Testis (tissue), 2 donors: ENCODE measurements at regions not wholly inside any gene's neighbourhood (a gene's known extent, or its start where the extent isn't known, plus 50 kb on each side); places are given as distances from the start of the nearest gene placed in this dataset.

Experiments used
- POLR2A ChIP-seq: fragments of 450-650 bp; IDR thresholded peaks from one replicate; pipeline ENCODE4 v1.6.1; 2017; ENCODE audit warnings: antibody characterized with exemption, mild to moderate bottlenecking, moderate library complexity
- TF ChIP-seq, protein P1 (sequence below), 3 experiments: fragments of 450-650 bp in 2 of 3; fragments of 200-600 bp in 1 of 3; sonication (generic) in 1 of 3; IDR thresholded peaks; one replicate each; pipeline ENCODE4 v1.5.1; 2016 to 2019; ENCODE audit warnings: antibody characterized with exemption in 3 of 3, mild to moderate bottlenecking in 2 of 3, moderate library complexity in 1 of 3

DNA sequence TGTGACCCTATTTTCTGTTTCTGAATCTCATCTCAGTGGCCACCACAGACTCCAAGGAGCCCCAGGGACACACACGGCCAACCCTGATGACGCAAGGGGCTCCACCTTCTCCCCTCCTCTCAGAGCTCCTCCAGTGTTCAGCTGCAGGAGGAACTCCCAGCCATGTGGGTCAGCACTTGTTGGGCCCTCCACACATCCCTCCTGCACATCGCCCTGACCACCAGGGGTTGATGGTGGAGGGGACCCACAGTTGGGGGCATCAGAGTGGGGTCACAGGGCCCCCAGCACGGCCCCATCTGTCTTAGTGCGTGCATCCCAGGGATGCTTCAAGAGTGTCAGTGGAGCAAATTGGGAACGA lies 499.6 kb downstream of the BRD1 start:
- TF ChIP-seq, protein P1, sequence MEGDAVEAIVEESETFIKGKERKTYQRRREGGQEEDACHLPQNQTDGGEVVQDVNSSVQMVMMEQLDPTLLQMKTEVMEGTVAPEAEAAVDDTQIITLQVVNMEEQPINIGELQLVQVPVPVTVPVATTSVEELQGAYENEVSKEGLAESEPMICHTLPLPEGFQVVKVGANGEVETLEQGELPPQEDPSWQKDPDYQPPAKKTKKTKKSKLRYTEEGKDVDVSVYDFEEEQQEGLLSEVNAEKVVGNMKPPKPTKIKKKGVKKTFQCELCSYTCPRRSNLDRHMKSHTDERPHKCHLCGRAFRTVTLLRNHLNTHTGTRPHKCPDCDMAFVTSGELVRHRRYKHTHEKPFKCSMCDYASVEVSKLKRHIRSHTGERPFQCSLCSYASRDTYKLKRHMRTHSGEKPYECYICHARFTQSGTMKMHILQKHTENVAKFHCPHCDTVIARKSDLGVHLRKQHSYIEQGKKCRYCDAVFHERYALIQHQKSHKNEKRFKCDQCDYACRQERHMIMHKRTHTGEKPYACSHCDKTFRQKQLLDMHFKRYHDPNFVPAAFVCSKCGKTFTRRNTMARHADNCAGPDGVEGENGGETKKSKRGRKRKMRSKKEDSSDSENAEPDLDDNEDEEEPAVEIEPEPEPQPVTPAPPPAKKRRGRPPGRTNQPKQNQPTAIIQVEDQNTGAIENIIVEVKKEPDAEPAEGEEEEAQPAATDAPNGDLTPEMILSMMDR (IDR thresholded peaks at IDR 0.05) = no peak
- TF ChIP-seq POLR2A = no peak
